HCT116 (cell line): ENCODE measurements at regions not wholly inside any gene's neighbourhood (a gene's known extent, or its start where the extent isn't known, plus 50 kb on each side); places are given as distances from the start of the nearest gene placed in this dataset.

Experiments used
- ATAC-seq: fragments of 200-7000 bp; cut with Tn5 transposase; 2 replicates; pipeline ENCODE4 v1.9.1; 2020; ENCODE audit warnings: mild to moderate bottlenecking, moderate library complexity
- BruUV-seq: library from RNA; stranded (reverse); fragments of 400-500 nt; replicated peaks from 2 replicates; lab custom pipeline; 2021; lab: Mats Ljungman, UMichigan
- CTCF ChIA-PET: fragments of 300-600 bp; sonication (Branson Sonifier 250); formaldehyde crosslinking; loops from one replicate; lab custom pipeline; 2021; ENCODE audit warnings: antibody characterized with exemption; lab: Charles Lee
- POLR2A ChIA-PET: fragments of 300-600, 350-600 bp; sonication (Branson Sonifier 250); formaldehyde crosslinking; loops from one replicate; lab custom pipeline; 2021; ENCODE audit warnings: antibody characterized with exemption; lab: Charles Lee
- RAD21 ChIA-PET, 2 experiments: fragments of 300-600 bp; sonication (Branson Sonifier 250); formaldehyde crosslinking; loops; one replicate each; lab custom pipeline; 2023; ENCODE audit warnings: low total read pairs in 2 of 2; ENCODE audit not compliant: uncharacterized antibody in 2 of 2, unreplicated experiment in 2 of 2, low non-redundant PET in 1 of 2; lab: Charles Lee
- DNase-seq: peaks from one replicate; pipeline ENCODE4 v3.0.0-alpha.2; 2010; ENCODE audit warnings: low read depth, low spot score
- H2AFZ ChIP-seq: fragments of 200-600 bp; shearing (Covaris generic), sonication (generic); 2 replicates; pipeline ENCODE4 v1.6.1; 2017; ENCODE audit warnings: low read depth, mixed run types, mixed read lengths, antibody characterized with exemption, low read length; ENCODE audit not compliant: poor library complexity, severe bottlenecking
- H3K27ac ChIP-seq: 2 replicates; pipeline ENCODE4 v1.5.1; 2012; ENCODE audit warnings: low read depth, low read length
- H3K27me3 ChIP-seq: fragments of 200-600 bp; sonication (generic); 2 replicates; pipeline ENCODE4 v1.6.1; 2016; ENCODE audit warnings: mixed run types, low read length, mixed read lengths; ENCODE audit not compliant: insufficient read depth
- H3K36me3 ChIP-seq, 2 experiments: fragments of 200-500 bp in 1 of 2; fragments of 200-600 bp in 1 of 2; sonication (Bioruptor generic) in 1 of 2; sonication (generic) in 1 of 2; 2 replicates each; pipeline versions ENCODE4 v1.5.1 to v1.6.1; 2014 to 2016; ENCODE audit warnings: low read length in 2 of 2, inconsistent platforms in 1 of 2, mixed read lengths in 1 of 2, mixed run types in 1 of 2; ENCODE audit not compliant: insufficient read depth in 2 of 2, control insufficient read depth in 1 of 2
- H3K4me1 ChIP-seq, 2 experiments: fragments of 200-600 bp in 1 of 2; sonication (generic) in 1 of 2; 2 replicates each; pipeline versions ENCODE4 v1.5.1 to v1.6.1; 2012 to 2017; ENCODE audit warnings: low read length in 2 of 2, inconsistent platforms in 1 of 2, mild to moderate bottlenecking in 1 of 2, mixed read lengths in 1 of 2, mixed run types in 1 of 2, moderate library complexity in 1 of 2; ENCODE audit not compliant: insufficient read depth in 2 of 2, control insufficient read depth in 1 of 2
- H3K4me2 ChIP-seq: fragments of 200-600 bp; sonication (generic); 2 replicates; pipeline ENCODE4 v1.6.1; 2017; ENCODE audit warnings: mixed run types, low read length, mixed read lengths
- H3K4me3 ChIP-seq, 2 experiments: fragments of 200-600 bp in 1 of 2; sonication (generic) in 1 of 2; replicated peaks in 1 of 2; 2 replicates each; pipeline ENCODE4 v1.5.1; 2011 to 2016; ENCODE audit warnings: low read length in 2 of 2, control low read depth in 1 of 2, low read depth in 1 of 2, mild to moderate bottlenecking in 1 of 2, mixed read lengths in 1 of 2, mixed run types in 1 of 2
- H3K79me2 ChIP-seq: fragments of 200-600 bp; sonication (generic); 2 replicates; pipeline ENCODE4 v1.6.1; 2017; ENCODE audit warnings: mild to moderate bottlenecking, mixed run types, low read length, moderate library complexity, mixed read lengths; ENCODE audit not compliant: insufficient read depth
- H3K9ac ChIP-seq: fragments of 200-600 bp; sonication (generic); 2 replicates; pipeline ENCODE4 v1.6.1; 2016; ENCODE audit warnings: low read length, mixed read lengths
- H3K9me2 ChIP-seq: fragments of 200-600 bp; sonication (generic), shearing (Covaris generic); 2 replicates; pipeline ENCODE4 v1.6.1; 2017; ENCODE audit warnings: mixed run types, mild to moderate bottlenecking, moderate library complexity; ENCODE audit not compliant: insufficient read depth
- H3K9me3 ChIP-seq, 2 experiments: fragments of 200-500 bp in 1 of 2; fragments of 200-600 bp in 1 of 2; sonication (Bioruptor generic) in 1 of 2; sonication (generic) in 1 of 2; 2 replicates each; pipeline ENCODE4 v1.6.1; 2014 to 2017; ENCODE audit warnings: low read length in 2 of 2, mixed read lengths in 2 of 2, inconsistent platforms in 1 of 2, low read depth in 1 of 2, mild to moderate bottlenecking in 1 of 2, mixed run types in 1 of 2, moderate library complexity in 1 of 2; ENCODE audit not compliant: control insufficient read depth in 1 of 2, insufficient read depth in 1 of 2
- H4K20me1 ChIP-seq: fragments of 200-600 bp; sonication (generic), shearing (Covaris generic); 2 replicates; pipeline ENCODE4 v1.6.1; 2017; ENCODE audit warnings: mixed run types, mild to moderate bottlenecking, moderate library complexity; ENCODE audit not compliant: insufficient read depth
- CBX3 ChIP-seq: IDR thresholded peaks from 2 replicates; pipeline ENCODE4 v1.6.1; 2012; ENCODE audit warnings: low read depth
- CEBPB ChIP-seq: IDR thresholded peaks from 2 replicates; pipeline ENCODE4 v1.6.1; 2012; ENCODE audit warnings: low read depth
- EGR1 ChIP-seq: IDR thresholded peaks from 2 replicates; pipeline ENCODE4 v1.6.1; 2012; ENCODE audit warnings: low read depth
- ELF1 ChIP-seq: IDR thresholded peaks from 2 replicates; pipeline ENCODE4 v1.6.1; 2012; ENCODE audit warnings: low read depth, borderline replicate concordance
- EZH2 ChIP-seq: fragments of 200-600 bp; sonication (generic); IDR thresholded peaks from 2 replicates; pipeline ENCODE4 v1.6.1; 2017; ENCODE audit warnings: antibody characterized with exemption, mixed run types
- JUND ChIP-seq: IDR thresholded peaks from 2 replicates; pipeline ENCODE4 v1.6.1; 2012
- MAX ChIP-seq: IDR thresholded peaks from 2 replicates; pipeline ENCODE4 v1.6.1; 2012
- POLR2A ChIP-seq: IDR thresholded peaks from 2 replicates; pipeline ENCODE4 v1.7.0; 2011; ENCODE audit warnings: borderline replicate concordance; ENCODE audit not compliant: insufficient read depth, insufficient read length; ENCODE audit errors: extremely low read depth
- SP1 ChIP-seq: IDR thresholded peaks from 2 replicates; pipeline ENCODE4 v1.6.1; 2012; ENCODE audit warnings: low read depth
- ZFX ChIP-seq: fragments of 450-650 bp; IDR thresholded peaks from 2 replicates; pipeline ENCODE4 v1.6.1; 2017
- intact Hi-C: fragments of 100-400 bp; cut with micrococcal nuclease; formaldehyde crosslinking; loops from 2 replicates; pipeline ENCODE4 v1.10.0; 2022
- TF ChIP-seq, protein P1 (sequence below), 3 experiments: fragments of 200-600 bp in 1 of 3; sonication (generic) in 1 of 3; IDR thresholded peaks in 2 of 3; conservative IDR thresholded peaks in 1 of 3; 2 replicates each; pipeline ENCODE4 v1.5.1; 2012 to 2017; ENCODE audit warnings: low read depth in 2 of 3, low read length in 2 of 3, antibody characterized with exemption in 1 of 3, borderline replicate concordance in 1 of 3, control low read depth in 1 of 3, mild to moderate bottlenecking in 1 of 3, mixed read lengths in 1 of 3, mixed run types in 1 of 3, moderate library complexity in 1 of 3; ENCODE audit not compliant: insufficient read depth in 1 of 3
- TF ChIP-seq, protein P2 (sequence below): IDR thresholded peaks from 2 replicates; pipeline ENCODE4 v1.6.1; 2012

- Histone ChIP-seq H3K9me3 (no peaks in the 10 kb centered on the region), H3K9ac (no peak overlapping the region), H4K20me1 (no peaks in the 10 kb centered on the region), H3K27me3 (no peaks in the 10 kb centered on the region), H2AFZ (no peak overlapping the region), H3K4me3 (no peak overlapping the region), H3K79me2 (no peaks in the 10 kb centered on the region), H3K9me2 (no peaks in the 10 kb centered on the region), H3K27ac (no peak overlapping the region), H3K4me1 (peaks cover 0 to 11% of the 10 kb centered on the region in 2 experiments; a peak in 2 of 4 replicates), H3K4me2 (no peak overlapping the region), H3K36me3 (no peaks in the 10 kb centered on the region)
- ChIA-PET POLR2A (no interaction called here), CTCF (interaction anchor here (1.0 kb wide), 1 partner anchor 953 kb away, joined by 5 read pairs; no protein-coding TSS in a partner anchor), RAD21 (no interaction called here)
- intact Hi-C loops, result no loop called here
- ATAC-seq, result no peak
- TF ChIP-seq MAX (no peak), CBX3 (no peak), EZH2 (no peak), JUND (no peak), EGR1 (no peak), ZFX (no peak), SP1 (no peak), ELF1 (no peak), CEBPB (no peak), POLR2A (no peak)
- TF ChIP-seq, protein P1, sequence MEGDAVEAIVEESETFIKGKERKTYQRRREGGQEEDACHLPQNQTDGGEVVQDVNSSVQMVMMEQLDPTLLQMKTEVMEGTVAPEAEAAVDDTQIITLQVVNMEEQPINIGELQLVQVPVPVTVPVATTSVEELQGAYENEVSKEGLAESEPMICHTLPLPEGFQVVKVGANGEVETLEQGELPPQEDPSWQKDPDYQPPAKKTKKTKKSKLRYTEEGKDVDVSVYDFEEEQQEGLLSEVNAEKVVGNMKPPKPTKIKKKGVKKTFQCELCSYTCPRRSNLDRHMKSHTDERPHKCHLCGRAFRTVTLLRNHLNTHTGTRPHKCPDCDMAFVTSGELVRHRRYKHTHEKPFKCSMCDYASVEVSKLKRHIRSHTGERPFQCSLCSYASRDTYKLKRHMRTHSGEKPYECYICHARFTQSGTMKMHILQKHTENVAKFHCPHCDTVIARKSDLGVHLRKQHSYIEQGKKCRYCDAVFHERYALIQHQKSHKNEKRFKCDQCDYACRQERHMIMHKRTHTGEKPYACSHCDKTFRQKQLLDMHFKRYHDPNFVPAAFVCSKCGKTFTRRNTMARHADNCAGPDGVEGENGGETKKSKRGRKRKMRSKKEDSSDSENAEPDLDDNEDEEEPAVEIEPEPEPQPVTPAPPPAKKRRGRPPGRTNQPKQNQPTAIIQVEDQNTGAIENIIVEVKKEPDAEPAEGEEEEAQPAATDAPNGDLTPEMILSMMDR (IDR thresholded peaks at IDR 0.05 in 2 of 3, conservative IDR thresholded peaks at IDR 0.05 in 1 of 3; ENCODE audit: borderline replicate concordance in 1 of 3, insufficient read depth in 1 of 3, low read depth in 2 of 3, low read length in 2 of 3), result no peak
- TF ChIP-seq, protein P2, sequence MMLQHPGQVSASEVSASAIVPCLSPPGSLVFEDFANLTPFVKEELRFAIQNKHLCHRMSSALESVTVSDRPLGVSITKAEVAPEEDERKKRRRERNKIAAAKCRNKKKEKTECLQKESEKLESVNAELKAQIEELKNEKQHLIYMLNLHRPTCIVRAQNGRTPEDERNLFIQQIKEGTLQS, result no peak
- no TSS peak for BruUV-seq
- no peak for DNase-seq
Measured at GRCh38 chr1:244297087-244297486, 154.6 kb downstream of the ADSS2 start.
